ENCODE measurements at regions not wholly inside any gene's neighbourhood (a gene's known extent, or its start where the extent isn't known, plus 50 kb on each side); places are given as distances from the start of the nearest gene placed in this dataset.
"Not testable (repeated sequence)": the region's sequence is repeated elsewhere in the genome, so short reads cannot be mapped to it uniquely, and the experiment has no call there.

DNA sequence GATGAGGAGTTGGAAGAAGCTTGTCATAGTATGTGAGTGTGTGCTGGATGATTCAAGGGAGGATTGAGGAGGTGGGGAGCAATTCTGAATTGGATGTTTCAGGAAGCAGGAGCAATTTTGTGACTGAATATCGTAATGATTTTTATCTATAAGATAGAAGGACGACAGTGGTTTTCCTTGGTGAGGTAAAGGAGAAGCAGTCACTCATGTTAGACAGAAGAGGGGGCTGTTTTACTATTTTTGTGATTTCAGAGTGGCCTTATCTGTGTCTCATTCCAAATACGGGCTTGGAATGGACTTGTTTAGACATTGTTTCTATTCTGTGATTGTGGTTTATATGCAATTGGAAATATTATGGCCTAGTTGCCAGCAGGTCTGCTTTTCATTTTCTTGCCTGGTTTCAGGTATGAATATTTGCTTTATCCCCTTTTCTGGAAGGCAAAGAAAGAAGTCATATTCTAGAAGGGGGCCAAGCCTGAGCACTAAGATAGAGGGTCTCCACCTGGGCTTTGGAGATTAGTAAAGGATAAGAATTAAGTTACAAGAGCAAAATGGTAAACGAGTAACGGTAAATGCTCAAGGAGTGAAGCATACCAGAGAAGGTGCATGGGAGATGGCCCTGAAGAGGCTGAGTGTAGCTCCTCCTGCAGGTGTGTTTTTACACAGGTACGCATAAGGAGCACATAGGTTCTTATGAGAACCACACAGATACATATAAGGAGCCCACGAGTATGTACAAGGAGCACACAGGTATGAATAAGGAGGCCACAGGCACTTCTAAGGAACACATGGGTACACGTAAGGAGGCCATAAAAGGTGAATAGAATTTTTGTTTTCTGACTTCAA, 124.6 kb upstream of the KCNAB1 start:
- no peak for DNase-seq

DNA sequence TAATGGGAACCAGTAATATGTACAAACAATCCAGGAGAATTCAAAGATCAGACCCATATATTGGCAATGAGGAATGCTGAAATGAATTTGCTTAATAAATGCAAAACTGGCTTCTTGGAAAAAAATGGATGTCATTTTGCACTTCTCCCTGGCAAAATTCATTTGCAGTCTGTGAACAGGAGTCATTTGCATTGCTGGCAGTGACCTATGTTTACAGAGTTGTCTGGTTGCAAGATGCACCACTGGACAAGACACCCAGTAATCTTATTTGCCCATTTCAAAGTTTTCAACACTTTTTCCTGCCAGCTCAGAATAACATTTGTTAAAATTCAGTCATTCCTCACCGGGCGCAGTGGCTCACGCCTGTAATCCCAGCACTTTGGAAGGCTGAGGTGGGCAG, 123.5 kb upstream of the KCNAB1 start:
- no peak for DNase-seq

DNA sequence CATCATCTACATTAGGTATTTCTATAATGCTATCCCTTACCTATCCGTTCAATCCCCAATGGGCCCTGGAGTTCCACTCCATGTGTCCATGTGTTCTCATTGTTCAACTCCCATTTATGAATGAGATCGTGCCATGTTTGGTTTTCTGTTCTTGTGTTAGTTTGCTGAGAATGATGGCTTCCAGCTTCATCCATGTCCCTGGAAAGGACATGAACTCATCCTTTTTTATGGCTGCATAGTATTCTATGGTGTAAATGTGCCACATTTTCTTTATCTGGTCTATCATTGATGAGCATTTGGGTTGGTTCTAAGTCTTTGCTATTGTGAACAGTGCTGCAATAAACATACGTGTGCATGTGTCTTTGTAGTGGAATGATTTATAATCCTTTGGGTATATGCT, 122.2 kb upstream of the KCNAB1 start:
- not testable (repeated sequence) for DNase-seq

DNA sequence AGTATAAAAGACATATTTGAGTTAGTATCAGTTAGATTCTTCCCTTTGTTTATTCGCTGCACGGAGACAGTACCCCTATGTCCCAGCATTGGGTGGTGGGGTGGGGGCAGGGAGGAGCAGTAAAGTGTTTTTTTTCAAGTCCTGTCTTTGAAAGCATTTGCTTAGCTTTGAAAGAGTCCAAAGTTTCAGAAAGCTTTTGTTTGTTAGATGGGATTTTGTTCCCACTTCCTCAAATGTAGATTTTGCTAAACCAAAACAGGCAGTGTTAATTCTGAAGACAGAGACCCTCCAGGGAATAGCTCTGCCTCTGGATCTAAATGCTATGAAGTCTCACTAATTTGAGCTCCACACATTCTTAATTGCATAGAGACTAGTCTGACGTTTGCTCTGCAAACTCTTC, 114.6 kb upstream of the KCNAB1 start:
- DNase-seq, result no peak

DNA sequence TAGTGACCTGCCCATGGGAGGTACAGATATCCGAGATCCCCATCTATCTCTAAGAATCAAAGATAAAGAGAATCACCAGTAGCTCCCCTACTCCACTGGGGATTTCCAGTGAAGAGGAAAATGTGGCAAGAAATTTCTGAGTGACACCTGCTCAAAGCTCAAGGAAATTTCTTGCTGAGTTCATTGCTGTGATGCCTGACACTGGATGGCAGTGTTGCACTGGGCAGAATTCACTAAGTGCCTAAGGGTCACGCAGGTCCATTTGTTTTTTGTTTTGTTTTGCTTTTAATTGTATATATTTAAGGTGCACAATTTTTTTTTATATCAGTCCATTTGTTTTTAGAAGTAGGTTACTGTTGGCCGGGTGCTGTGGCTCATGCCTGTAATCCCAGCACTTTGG, 109.5 kb upstream of the KCNAB1 start:
- DNase-seq, result no peak

DNA sequence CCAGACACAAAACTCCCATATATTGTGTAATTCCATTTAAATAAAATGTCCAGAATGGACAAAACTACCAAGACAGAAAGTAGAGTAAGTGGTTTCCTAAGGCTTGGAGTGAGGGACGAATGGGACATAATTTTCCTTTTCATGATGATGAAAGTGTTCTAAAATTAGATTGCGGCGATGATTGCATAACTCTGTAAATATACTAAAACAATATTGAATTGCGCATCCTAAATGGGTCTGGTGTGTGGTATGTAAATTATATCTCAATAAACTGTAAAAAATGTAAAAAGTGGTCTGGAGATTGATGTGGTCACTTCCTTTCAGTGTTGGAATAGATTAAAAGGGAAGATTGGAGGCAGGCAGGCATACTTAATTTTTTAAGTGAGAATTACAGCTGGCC, 105.9 kb upstream of the KCNAB1 start:
- DNase-seq, result no peak

DNA sequence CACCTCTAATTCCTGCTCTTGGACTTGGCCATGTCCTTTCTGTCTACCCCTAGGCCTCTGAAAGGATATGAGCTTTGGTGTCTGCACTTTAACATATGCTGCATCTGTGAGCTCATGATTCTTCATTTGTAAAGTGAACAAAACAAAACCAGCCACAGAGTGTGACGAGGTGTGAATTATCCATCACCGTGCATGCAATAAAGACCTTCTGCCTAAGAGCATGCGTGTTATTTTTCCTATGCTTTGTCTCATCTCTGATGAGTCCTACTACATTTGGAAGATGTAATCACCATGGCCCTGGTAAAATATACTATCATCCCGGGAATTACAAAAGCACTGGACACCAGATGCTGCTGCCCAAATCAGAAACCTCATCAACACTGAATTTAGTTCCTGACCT, 103.5 kb upstream of the KCNAB1 start:
- no peak for DNase-seq

DNA sequence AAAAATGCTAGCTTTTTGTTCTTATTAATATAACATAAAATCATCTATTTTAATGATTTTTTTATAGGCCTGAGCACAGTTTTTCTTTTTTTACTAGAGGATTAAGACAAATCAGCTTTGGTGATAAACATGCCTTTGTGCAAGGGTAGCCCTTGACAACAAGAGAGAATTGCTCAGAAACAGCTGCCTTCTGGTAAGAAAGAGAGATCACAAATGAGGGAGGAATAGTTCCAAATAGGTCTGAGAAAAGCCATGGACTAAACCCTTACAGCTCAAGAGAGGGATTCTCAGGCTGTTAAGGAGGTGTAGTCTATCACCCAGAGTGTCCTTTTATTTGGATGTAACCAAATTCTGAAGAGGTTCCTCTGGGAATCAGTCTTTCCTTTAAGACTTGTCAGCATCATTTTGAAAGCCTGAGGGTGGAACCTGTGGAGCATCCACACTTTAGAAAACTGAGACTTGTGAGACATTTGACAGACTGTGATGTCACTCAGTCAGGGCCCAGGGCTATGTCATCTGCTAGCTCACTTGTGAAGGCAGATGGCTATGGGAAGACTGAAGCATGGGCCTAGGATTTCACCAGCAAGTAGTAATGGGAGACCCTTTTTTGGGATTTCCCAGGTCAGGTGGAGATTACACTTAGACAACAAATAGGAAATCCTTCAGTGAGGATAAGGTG, 102.9 kb upstream of the KCNAB1 start:
- no peak for DNase-seq

DNA sequence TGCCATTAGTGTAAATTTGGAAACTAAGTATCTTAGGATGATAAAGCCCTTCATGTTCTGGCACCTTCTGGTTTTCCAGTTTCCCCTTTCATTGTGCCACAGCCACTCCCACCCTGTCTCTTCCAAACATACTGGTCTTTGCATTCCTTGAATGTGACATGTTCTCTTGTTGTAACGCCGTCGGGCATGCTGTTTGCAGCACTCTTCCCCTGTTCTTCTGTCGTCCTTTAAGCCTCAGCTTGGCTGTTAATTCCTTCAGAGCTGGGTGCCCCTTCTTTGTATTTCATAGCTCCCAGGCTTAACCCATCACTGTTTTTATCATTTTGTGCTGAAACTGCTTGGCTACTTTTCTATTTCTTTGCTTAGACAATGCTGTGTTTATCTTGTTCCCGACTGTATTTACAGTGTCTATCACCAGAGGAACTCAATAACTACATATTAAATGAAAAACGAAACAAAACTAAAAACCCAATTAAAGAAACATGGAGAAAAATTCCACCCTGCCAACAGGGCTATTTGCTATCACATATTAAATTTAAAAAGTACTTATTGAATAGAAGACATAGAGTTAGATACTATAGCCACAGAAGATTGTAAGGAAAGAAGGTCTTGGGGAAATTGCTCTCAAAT, 95.4 kb upstream of the KCNAB1 start:
- no peak for DNase-seq

DNA sequence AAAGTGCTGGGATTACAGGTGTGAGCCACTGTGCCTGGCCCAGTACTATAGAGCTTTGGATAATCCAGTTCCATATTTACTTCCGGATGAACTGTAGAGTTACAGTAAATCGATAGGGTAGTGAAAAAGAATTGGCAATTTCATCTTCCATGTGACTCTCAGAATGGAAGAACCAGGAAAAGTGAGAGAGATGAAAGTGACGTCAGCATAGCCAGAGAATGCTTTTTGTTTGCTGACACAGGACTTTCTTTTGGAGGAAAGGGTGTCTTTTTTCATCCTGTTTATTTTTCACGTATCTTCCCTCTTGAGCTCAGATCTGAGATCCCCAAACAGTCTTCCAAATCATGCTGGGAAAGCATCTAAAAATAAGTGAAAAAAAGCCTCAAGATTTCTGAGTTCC, 91.2 kb upstream of the KCNAB1 start:
- no peak for DNase-seq

DNA sequence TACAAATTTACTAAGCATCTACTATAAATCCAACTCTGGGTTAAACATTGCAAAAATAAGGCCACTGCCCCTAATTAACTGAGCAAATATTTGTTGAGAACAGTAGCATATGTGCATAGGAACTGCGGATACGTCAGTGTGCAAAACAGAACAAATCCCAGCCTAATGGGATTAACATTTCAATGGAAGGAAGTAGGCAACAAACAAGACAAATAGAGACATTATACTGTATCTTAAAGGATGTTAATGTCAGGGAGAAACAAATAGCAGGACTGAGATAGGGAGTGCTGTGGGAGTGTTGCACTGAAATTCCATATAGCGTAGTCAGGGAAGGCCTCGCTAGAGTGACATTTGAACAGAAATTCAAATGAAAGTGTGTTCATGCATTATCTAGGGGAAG, 89.7 kb upstream of the KCNAB1 start:
- DNase-seq, result no peak

DNA sequence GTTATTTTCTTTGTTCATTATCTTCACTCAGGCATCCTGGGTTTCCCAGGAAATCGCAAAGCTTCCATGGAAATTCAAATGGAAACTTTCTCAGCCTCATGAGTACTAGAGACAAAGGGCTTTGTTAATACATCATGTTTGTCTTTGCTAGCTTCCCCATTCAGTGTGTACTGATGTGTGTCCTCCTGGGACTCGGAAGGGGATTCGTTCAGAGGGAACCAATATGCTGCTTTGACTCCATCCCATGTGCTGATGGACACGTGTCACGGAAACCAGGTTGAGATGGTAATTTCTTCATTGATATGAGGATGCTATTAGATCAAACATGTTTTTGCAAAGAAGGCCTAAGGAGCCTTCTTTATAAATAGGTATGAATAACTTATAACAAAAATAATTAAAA, 87.0 kb upstream of the KCNAB1 start:
- DNase-seq, result no peak

DNA sequence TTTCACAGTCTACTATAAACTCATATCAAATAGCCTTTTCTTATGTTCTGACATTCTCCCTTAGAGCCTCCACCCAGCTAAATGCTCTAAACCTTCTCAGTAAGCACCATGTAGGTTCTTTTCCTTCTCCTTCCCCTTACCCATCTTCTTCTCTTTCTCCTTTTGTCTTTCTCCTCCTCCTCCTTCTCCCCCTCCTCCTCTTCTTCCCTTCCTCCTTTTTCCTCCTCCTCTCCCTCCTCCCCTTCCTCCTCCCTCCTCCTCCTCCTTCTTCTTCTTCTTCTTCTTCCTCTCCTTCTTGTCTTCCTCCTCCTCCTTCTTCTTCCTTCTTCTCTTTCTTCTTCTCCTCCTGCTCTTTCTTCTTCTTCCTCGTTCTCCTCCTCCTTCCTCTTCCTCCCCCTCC, 85.2 kb upstream of the KCNAB1 start:
- no peak for DNase-seq

DNA sequence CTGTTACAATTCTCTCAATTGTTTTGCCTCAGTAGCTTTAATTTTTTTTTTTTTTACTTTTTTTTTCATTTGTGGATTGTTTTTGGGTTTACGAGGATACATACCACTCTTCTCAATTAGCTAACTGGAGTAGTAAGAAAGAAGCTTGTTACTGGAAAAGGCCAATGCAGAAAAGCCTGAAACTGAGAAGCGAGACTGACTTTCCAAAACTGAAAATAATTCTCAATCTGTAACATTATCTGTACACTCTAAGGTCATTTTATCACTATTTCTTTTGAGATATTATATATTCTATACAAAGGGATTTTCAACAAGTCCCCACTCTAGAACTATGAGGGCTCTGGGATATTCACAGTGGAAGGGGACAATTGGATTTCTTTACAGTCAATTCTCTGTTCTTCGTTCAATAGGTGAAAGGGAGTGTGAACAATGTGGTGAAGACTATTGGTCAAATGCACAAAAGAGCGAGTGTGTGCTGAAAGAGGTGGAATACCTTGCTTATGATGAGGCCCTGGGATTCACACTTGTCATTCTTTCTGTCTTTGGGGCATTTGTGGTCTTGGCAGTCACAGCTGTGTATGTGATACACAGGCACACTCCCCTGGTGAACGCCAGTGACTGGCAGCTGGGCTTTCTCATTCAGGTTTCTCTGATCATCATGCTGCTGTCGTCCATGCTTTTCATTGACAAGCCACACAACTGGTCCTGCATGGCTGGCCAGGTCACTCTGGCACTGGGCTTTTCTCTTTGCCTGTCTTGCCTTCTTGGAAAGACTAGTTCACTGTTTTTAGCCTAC, 83.9 kb upstream of the KCNAB1 start:
- DNase-seq, result no peak

DNA sequence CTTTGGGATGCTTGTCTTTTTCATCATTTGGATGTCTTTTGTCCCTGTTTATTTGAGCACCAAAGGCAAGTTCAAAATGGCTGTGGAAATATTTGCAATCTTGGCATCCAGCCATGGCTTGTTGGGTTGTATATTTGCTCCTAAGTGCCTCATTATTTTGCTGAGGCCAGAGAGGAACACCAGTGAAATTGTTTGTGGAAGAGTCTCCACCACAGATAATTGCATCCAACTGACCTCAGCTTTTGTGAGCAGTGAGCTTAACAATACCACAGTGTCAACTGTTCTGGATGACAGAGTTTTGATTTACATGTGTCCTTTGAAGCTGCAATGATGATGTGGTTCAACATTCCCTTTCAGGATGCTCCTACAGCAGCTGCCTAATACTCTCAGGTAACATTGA, 83.0 kb upstream of the KCNAB1 start:
- peak; percentile 74 for DNase-seq

DNA sequence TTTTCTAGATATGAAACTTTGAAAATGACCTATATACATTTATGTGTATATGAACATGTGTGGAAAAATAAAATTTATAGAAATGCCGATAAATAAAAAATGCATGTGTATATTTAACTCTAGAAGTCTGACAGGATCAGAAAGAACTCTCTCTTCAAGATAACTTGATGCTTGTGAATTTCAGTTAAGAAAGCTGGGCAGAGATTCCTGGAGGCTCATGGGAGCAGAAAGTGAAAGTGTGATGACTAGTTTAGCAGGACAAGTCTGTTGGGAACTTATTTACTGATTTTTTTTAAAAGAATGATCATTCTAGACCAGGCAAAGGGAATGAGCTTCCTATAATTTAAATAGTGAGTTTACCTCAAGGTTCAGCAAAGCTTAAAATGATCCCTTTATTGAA, 81.5 kb upstream of the KCNAB1 start:
- no peak for DNase-seq

DNA sequence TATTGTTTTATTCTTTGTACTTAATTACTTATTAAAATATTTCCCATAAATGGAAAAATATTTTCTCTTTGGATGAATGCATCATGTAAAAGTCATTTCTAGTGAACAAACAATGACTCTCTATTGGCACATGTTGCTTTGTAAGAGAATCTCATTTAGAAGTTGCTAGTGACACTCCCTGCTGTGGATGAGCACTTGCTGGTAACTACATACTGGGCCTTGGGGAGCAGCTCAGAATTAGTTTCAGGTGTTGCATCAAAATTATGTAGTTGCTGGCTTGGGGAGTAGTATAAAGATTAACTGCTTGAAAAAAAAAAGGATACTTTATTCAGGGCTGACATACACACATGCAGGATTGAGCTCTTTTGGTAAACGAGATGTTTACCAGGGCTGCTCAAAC, 80.3 kb upstream of the KCNAB1 start:
- no peak for DNase-seq

DNA sequence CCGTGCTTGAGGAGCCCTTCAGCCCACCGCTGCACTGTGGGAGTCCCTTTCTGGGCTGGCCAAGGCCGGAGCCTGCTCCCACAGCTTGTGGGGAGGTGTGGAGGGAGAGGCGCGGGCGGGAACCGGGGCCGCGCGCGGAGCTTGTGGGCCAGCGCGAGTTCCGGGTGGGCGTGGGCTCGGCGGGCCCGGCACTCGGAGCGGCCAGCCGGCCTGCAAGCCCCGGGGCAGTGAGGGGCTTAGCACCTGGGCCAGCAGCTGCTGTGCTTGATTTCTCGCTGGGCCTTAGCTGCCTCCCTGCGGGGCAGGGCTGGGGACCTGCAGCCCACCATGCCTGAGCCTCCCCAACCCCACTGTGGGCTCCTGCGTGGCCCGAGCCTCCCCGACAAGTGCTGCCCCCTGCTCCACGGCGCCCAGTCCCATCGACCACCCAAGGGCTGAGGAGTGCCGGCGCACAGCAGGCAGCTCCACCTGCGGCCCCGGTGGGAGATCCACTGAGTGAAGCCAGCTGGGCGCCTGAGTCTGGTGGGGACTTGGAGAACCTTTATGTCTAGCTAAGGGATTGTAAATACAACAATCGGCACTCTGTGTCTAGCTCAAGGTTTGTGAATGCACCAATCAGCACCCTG, 79.0 kb upstream of the KCNAB1 start:
- not testable (repeated sequence) for DNase-seq

DNA sequence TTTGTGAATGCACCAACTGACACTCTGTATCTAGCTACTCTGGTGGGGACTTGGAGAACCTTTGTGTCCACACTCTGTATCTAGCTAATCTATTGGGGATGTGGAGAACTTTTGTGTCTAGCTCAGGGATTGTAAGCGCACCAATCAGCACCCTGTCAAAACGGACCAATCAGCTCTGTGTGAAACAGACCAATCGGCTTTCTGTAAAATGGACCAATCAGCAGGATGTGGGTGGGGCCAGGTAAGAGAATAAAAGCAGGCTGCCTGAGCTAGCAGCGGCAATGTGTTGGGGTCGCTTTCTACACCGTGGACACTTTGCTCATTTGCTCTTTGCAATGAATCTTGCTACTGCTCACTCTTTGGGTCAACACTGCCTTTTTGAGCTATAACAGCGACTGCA, 78.5 kb upstream of the KCNAB1 start:
- DNase-seq, result not testable (repeated sequence)

DNA sequence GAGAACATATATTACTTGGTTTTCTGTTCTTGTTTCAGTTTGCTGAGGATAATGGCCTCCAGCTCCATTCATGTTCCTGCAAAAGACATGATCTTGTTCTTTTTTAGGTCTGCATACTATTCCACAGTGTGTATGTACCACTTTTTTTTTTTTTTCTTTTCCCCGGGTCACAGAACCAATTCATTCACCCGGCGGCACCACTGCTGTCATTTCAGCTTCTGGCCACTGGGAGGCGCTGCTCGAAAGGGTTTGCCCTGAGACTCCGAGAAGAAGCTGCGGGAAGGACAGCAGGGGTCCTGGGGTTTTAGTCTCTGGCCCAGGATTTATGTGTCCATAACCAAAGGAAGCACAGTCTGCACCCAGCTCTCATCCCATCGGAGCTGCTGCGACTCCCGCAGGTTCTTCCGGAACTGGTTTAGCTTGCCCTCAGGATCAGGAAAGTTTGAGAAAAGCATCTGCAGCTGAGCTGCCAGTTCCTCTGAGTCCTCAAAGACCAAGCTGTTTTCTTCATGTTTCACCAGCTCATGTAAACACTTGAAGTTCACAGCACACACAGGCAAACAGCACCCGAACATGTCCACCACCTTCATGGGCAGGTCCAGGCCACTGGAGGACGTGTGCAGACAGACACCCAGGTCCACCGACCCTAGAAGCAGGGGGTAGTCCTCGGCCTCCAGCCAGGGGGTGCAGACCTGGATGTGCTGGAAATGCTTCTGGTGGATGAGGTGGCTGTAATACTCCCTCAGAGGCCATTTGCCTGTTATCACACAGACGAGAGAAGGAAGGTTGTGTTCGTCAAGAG, 76.3 kb upstream of the KCNAB1 start:
- DNase-seq, result not testable (repeated sequence)

DNA sequence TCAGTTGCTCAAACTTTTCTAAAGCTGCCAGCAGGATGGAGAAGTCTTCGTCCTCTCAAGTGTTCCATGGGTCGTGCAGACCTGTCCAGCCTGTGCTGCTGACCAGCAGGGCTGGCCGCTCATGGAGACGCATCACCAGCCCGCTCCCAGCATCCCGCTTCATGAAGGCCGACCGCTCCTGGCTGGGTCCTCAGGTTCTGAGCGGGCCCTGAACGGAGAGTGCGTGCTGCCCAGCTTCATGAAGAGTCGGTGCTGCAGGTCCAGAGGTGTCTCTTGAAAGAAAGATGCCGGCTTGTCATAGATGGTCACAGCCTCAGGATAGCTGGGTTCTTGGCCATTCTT, 75.8 kb upstream of the KCNAB1 start:
- DNase-seq, result no peak

DNA sequence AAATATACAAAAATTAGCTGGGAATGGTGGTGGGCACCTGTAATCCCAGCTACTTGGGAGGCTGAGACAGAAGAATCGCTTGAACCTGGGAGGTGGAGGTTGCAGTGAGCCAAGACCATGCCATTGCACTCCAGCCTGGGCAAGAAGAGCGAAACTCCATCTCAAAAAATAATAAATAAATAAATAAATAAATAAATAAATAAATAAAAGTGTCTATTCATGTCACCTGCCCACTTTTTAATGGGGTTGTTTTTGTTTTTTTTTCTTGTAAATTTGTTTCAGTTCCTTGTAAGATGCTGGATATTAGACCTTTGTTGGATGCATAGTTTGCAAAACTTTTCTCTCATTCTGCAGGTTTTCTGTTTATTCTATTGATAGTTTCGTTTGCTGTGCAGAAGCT, 71.9 kb upstream of the KCNAB1 start:
- not testable (repeated sequence) for DNase-seq
